ENCODE measurements at regions not wholly inside any gene's neighbourhood (a gene's known extent, or its start where the extent isn't known, plus 50 kb on each side); places are given as distances from the start of the nearest gene placed in this dataset.

- TF ChIP-seq EZH2 (IDR thresholded peaks at IDR 0.05; ENCODE audit: insufficient read depth, poor library complexity, severe bottlenecking) (no peak), EZH2phosphoT487 (IDR thresholded peaks at IDR 0.05; ENCODE audit: insufficient read depth, low read depth) (no peak)
These were observed 135.7 kb downstream of the NUP35 start for GRCh38 chr2:183259921-183260320.

Data from GM23248 (cell line).